H54 (cell line): ENCODE measurements at regions not wholly inside any gene's neighbourhood (a gene's known extent, or its start where the extent isn't known, plus 50 kb on each side); places are given as distances from the start of the nearest gene placed in this dataset.

ENCODE experiments used
- DNase-seq: peaks from one replicate; pipeline ENCODE4 v3.0.0; 2011; ENCODE audit warnings: low spot score, mixed read lengths; ENCODE audit not compliant: insufficient read length
- FAIRE-seq: peaks from 3 replicates; lab custom pipeline; 2011; peaks lifted over from hg19 to GRCh38; lab: Jason Lieb, UNC
- POLR2A ChIP-seq: IDR thresholded peaks from 2 replicates; pipeline ENCODE4 v1.6.1; 2011; ENCODE audit warnings: low read depth, mild to moderate bottlenecking, low read length

DNA sequence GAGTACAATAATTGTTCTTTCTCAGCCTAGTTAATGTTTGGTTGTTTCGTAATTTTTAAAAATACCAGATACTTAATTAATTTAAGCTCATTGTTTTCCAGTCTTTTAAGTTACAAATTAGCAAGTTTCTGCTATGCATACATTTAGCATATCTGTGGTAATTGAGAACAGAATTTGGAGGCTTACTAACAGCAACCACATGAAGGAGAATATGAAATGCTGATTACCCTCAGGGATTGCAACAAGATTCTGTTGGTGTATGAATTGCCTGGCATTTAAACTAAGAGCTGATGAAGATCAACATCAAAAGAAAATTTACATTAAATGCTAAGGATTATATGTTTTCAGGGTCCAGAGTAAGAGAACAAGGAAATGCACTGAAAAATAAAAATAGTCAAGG, 580.0 kb upstream of the INTU start:
- FAIRE-seq (no peak), DNase-seq (no peak)
- no peak for TF ChIP-seq POLR2A

GRCh38 chr4:127055357-127055756, 577.4 kb upstream of the INTU start:
- DNase-seq = no peak
- FAIRE-seq = no peak
- TF ChIP-seq POLR2A = no peak

DNA sequence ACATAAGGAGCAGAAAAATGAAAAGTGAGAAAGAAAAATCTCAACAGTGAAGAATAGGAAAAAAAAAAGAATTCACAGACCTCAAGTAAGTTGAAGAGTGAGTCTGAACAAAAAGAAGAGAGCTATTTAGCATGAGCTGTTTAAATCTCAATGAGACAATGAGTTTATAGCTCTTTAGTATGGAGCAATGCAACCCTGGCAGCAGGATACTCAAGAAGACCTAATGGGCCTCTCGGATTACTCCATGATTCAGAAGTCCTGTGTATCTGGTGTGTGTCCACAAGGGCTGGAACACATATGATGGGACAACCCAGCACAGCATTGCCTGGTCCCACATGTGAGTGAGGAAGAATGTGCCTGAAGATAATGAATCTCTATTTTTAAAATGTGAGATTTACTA, 563.1 kb upstream of the INTU start:
- DNase-seq (no peak), FAIRE-seq (no peak)
- no peak for TF ChIP-seq POLR2A

GRCh38 chr4:127071443-127071842, 561.3 kb upstream of the INTU start:
- DNase-seq (no peak), FAIRE-seq (no peak)
- no peak for TF ChIP-seq POLR2A

GRCh38 chr4:127080141-127080540, 552.6 kb upstream of the INTU start:
- no peak for DNase-seq
- TF ChIP-seq POLR2A = no peak
- no peak for FAIRE-seq

DNA sequence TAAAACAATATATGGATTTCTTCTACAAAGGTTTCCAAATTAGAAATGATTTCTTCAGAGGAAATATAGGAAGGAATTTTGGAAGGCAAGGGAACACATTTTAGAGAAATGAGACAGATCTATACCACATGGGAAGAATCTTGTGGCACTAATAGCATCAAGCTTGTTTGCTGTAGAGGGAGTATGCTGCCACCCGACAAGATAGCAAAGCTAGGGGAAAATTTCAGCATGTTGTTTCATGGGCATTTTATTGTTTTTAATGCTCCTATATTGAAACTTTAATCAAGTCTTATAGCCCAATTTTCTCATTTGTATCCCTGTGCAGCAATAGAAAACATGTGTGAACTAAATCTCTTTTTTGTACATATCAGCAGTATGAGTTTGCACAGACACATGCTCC, 551.7 kb upstream of the INTU start:
- DNase-seq = no peak
- FAIRE-seq = no peak
- no peak for TF ChIP-seq POLR2A

DNA sequence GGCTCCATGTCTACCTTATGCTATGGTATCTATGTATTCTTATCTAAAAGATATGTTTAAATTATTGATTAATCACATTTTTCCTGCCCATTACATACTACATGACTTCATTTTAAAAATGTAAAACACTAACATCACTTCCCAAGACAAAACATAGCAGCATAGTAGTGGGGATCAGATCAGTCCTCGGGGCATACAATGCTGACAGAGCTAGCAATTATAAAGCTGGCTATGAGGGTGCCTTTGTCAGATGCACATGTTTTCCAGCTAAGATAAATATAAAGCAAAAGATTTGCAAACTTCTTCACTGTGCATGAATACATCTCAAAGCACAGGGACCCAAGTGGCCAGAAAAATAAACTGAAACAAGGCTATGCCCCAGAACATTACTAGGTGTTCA, 549.8 kb upstream of the INTU start:
- TF ChIP-seq POLR2A = no peak
- no peak for FAIRE-seq
- no peak for DNase-seq

DNA sequence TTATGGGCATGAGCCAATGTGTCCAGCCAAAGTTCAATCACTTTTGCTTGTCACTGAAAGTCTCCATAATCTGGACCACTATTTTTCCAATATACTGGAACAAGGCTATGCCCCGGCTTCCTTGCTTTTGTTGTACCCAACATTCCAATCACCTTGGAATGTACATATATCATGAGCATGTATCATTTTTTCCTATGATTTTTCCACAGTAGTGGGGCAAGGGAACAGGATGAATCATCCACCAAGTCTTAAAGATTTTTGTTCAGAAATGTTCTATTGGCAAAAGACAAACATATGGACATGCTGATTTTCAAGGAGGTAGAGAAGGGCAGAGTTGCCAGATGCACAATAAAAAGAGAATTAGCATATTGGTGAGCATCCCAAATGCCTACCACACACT, 548.1 kb upstream of the INTU start:
- FAIRE-seq = no peak

DNA sequence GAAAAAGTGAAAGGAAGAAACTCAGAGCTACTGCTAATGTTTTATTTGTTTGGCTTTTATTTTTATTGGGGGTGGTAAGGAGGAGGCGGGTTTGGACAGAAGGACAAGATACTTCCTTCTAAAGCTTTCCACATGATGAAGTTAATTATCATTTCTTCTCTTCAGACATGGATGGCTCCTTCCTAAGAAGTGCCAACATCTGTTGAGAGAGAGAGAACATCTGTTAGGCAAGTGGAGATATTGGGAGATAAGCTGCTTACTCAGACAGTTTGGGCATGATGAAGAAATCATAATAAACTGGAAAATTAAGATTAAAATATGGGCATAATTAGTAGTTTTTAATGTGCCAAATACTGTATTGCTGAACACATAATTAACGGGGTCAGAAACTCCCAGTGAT, 535.7 kb upstream of the INTU start:
- no peak for TF ChIP-seq POLR2A
- DNase-seq (no peak), FAIRE-seq (no peak)

More for the DNA sequence above, 548.1 kb upstream of the INTU start:
- no peak for DNase-seq
- TF ChIP-seq POLR2A = no peak

DNA sequence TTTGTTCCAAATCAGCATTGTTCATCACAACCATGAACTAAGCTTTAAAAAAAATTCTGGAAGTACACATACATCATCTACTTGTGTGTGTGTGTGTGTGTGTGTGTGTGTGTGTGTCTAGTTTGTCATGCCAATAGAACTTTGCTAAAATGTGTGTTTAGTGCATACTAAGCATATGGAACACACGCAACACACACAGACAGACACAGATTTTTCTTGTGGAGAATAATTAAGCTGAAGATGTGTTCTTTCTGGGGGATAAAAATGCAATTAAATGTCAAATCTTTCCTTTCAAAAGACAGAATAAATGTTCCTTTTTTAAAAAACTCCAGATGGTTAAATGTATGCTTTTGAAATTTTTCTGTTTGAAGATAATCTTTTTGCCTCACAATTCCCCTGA, 530.4 kb upstream of the INTU start:
- DNase-seq = no peak
- no peak for TF ChIP-seq POLR2A
- no peak for FAIRE-seq

- DNase-seq (no peak), FAIRE-seq (no peak)
- no peak for TF ChIP-seq POLR2A
Measured at GRCh38 chr4:127103681-127104115, 529.1 kb upstream of the INTU start.

DNA sequence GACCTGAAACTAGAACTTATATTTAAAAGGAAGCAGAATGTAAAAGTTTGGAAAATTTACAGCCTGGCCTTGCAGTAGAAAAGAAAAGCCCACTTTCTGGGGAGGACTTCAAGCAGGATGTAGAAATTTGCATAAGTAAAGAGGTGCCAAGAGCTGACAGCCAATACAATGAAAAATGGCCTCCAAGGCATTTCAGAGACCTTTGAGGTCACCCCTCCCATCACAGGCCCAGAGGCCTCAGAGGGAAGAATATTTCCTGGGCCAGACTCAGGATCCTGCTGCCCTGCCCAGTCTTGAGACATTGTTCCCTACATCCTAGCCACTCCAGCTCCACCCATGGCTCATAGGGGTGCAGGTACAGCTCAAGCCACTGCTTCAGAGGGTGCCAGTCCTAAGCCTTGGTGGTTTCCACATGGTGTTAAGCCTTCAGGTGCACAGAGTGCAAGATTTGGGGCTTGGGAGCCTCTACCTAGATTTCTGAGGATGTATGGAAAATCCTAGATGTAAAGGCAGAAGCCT, 518.9 kb upstream of the INTU start:
- TF ChIP-seq POLR2A = no peak
- no peak for DNase-seq
- FAIRE-seq = no peak

- FAIRE-seq (no peak), DNase-seq (no peak)
Measured at GRCh38 chr4:127118681-127119080, 514.1 kb upstream of the INTU start.

DNA sequence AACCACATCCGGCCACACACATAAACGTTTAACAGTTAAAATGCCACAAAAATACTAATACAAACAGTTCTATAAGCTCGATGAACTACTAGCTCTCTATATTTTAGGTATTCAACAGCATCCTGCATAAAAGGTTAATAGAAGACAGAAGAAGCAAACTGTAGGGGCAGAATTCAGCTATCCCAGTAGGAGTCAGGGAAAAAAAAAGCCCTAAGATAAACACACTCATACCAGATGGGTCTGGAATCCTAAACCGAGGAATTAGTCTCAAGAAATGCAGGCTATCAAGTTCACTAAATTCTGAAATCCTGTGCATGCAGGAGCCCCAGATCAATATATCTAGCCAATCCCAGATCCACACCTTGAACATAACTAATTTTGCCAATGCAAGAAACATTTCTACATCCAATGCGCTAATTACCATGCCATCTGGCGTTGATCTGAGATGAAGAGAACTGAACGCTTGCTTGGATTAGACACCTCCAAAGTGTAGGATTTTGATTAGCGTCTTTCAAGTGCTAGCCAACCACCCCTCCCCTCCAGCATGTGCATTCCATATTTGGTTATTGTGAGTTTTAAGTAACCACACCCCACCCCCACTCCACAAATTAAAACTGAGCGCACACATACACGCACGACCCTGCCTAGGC, 512.2 kb upstream of the INTU start:
- no peak for TF ChIP-seq POLR2A
- FAIRE-seq (no peak), DNase-seq (no peak)

More at GRCh38 chr4:127118681-127119080, 514.1 kb upstream of the INTU start:
- no peak for TF ChIP-seq POLR2A

DNA sequence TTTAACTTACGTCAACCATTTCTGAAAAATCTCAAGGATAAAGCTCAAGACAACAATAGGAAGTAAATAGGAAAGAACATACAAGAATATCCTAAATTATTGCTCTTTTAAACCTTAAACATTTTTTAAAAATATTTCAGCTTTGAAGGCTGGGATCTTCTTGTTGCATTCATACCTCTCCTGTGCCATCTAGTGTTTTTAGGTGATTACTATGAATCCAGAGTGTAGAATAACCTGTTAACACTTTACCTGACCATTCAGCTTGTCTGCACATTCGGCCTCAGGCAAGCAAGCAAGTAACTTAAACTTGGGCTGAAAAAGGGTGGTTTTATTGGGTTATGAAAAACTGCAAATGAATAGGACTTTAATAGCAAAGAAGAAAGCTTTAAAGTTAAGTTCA, 507.8 kb upstream of the INTU start:
- DNase-seq (no peak), FAIRE-seq (no peak)
- TF ChIP-seq POLR2A = no peak
